NAMALWA (cell line): ENCODE measurements at regions not wholly inside any gene's neighbourhood (a gene's known extent, or its start where the extent isn't known, plus 50 kb on each side); places are given as distances from the start of the nearest gene placed in this dataset.
"Not testable (repeated sequence)": the region's sequence is repeated elsewhere in the genome, so short reads cannot be mapped to it uniquely, and the experiment has no call there.

Experiments used
- DNase-seq: peaks from one replicate; pipeline ENCODE4 v3.0.0-alpha.2; 2015; ENCODE audit warnings: low spot score

- no peak for DNase-seq
Observed at GRCh38 chr3:30440147-30440604, 166.2 kb upstream of the TGFBR2 start.

GRCh38 chr3:30440880-30441279, 165.5 kb upstream of the TGFBR2 start:
- DNase-seq, result no peak

GRCh38 chr3:30443756-30444673, 162.4 kb upstream of the TGFBR2 start:
- no peak for DNase-seq

GRCh38 chr3:30448450-30449289, 157.7 kb upstream of the TGFBR2 start:
- DNase-seq, result no peak

GRCh38 chr3:30449290-30449632, 157.1 kb upstream of the TGFBR2 start:
- no peak for DNase-seq

- DNase-seq, result no peak
Observed at GRCh38 chr3:30452446-30452845, 154.0 kb upstream of the TGFBR2 start.

- no peak for DNase-seq
Observed at GRCh38 chr3:30453360-30454039, 152.9 kb upstream of the TGFBR2 start.

- DNase-seq, result no peak
Observed at GRCh38 chr3:30454636-30455035, 151.8 kb upstream of the TGFBR2 start.

- DNase-seq, result not testable (repeated sequence)
Observed at GRCh38 chr3:30455112-30455511, 151.3 kb upstream of the TGFBR2 start.

- DNase-seq, result no peak
Observed at GRCh38 chr3:30455840-30456239, 150.6 kb upstream of the TGFBR2 start.

GRCh38 chr3:30456264-30456663, 150.1 kb upstream of the TGFBR2 start:
- no peak for DNase-seq

GRCh38 chr3:30457081-30457480, 149.3 kb upstream of the TGFBR2 start:
- DNase-seq, result no peak

GRCh38 chr3:30457726-30458125, 148.7 kb upstream of the TGFBR2 start:
- DNase-seq, result no peak

GRCh38 chr3:30458376-30459171, 147.8 kb upstream of the TGFBR2 start:
- no peak for DNase-seq

GRCh38 chr3:30461311-30461710, 145.1 kb upstream of the TGFBR2 start:
- no peak for DNase-seq

- DNase-seq, result no peak
Observed at GRCh38 chr3:30462721-30463470, 143.5 kb upstream of the TGFBR2 start.

GRCh38 chr3:30464381-30464780, 142.0 kb upstream of the TGFBR2 start:
- DNase-seq, result no peak

GRCh38 chr3:30465454-30465853, 140.9 kb upstream of the TGFBR2 start:
- DNase-seq, result no peak

GRCh38 chr3:30467596-30468238, 138.7 kb upstream of the TGFBR2 start:
- no peak for DNase-seq

- no peak for DNase-seq
Observed at GRCh38 chr3:30469133-30469532, 137.3 kb upstream of the TGFBR2 start.
